Nephron progenitor cell (in vitro differentiated cells): ENCODE measurements at regions not wholly inside any gene's neighbourhood (a gene's known extent, or its start where the extent isn't known, plus 50 kb on each side); places are given as distances from the start of the nearest gene placed in this dataset.

Source experiments
- DNase-seq: peaks from one replicate; pipeline ENCODE4 v3.0.0; 2021
- H3K27ac Mint-ChIP-seq: 2 replicates; pipeline ENCODE4 v1.8.0; 2021; ENCODE audit warnings: mild to moderate bottlenecking, moderate library complexity, mixed read lengths
- H3K27me3 Mint-ChIP-seq: 2 replicates; pipeline ENCODE4 v1.8.0; 2021; ENCODE audit warnings: mild to moderate bottlenecking, low read depth, mixed read lengths; ENCODE audit not compliant: poor library complexity
- H3K36me3 Mint-ChIP-seq: 2 replicates; pipeline ENCODE4 v1.8.0; 2021; ENCODE audit warnings: low read depth, mixed read lengths
- H3K4me1 Mint-ChIP-seq: 2 replicates; pipeline ENCODE4 v1.8.0; 2021; ENCODE audit warnings: mixed read lengths
- H3K4me3 Mint-ChIP-seq: 2 replicates; pipeline ENCODE4 v1.8.0; 2021; ENCODE audit warnings: mild to moderate bottlenecking, moderate library complexity, mixed read lengths
- H3K9me3 Mint-ChIP-seq: 2 replicates; pipeline ENCODE4 v1.8.0; 2021; ENCODE audit warnings: mild to moderate bottlenecking, moderate library complexity, mixed read lengths
- CTCF ChIP-seq: fragments of 200-600 bp; sonication (generic); IDR thresholded peaks from 2 replicates; pipeline ENCODE4 v1.5.0; 2021; ENCODE audit warnings: antibody characterized with exemption

GRCh38 chr13:58611117-58611516 lies 979.6 kb downstream of the PCDH17 start:
- no peak for DNase-seq
- Mint-ChIP-seq H3K36me3 (peaks cover 5% of the 10 kb centered on the region), H3K27me3 (peaks cover 6% of the 10 kb centered on the region), H3K4me1 (no peaks in the 10 kb centered on the region), H3K27ac (no peak overlapping the region), H3K4me3 (no peak overlapping the region), H3K9me3 (peaks cover 8% of the 10 kb centered on the region)
- no peak for TF ChIP-seq CTCF

GRCh38 chr13:58617880-58618665 lies 986.5 kb downstream of the PCDH17 start:
- Mint-ChIP-seq H3K9me3 (peaks cover 4% of the 10 kb centered on the region), H3K27me3 (peaks cover 5% of the 10 kb centered on the region), H3K36me3 (no peaks in the 10 kb centered on the region), H3K4me1 (peaks cover 21% of the 10 kb centered on the region), H3K27ac (peak overlapping the region; percentile 15), H3K4me3 (no peak overlapping the region)
- no peak for DNase-seq
- no peak for TF ChIP-seq CTCF

GRCh38 chr13:58619396-58620113 lies 988.0 kb downstream of the PCDH17 start:
- no peak for TF ChIP-seq CTCF
- no peak overlapping the region for H3K27ac Mint-ChIP-seq
- H3K4me3 Mint-ChIP-seq: no peak overlapping the region
- H3K36me3 Mint-ChIP-seq: no peaks in the 10 kb centered on the region
- peaks cover 5% of the 10 kb centered on the region for H3K27me3 Mint-ChIP-seq
- no peak for DNase-seq
- H3K9me3 Mint-ChIP-seq: no peaks in the 10 kb centered on the region
- peaks cover 21% of the 10 kb centered on the region for H3K4me1 Mint-ChIP-seq

GRCh38 chr13:58620176-58620575 lies 988.6 kb downstream of the PCDH17 start:
- peaks cover 21% of the 10 kb centered on the region for H3K4me1 Mint-ChIP-seq
- H3K9me3 Mint-ChIP-seq: no peaks in the 10 kb centered on the region
- no peak overlapping the region for H3K4me3 Mint-ChIP-seq
- H3K27me3 Mint-ChIP-seq: peaks cover 5% of the 10 kb centered on the region
- no peak for TF ChIP-seq CTCF
- DNase-seq: no peak
- H3K36me3 Mint-ChIP-seq: no peaks in the 10 kb centered on the region
- no peak overlapping the region for H3K27ac Mint-ChIP-seq

GRCh38 chr13:58625703-58626389 lies 994.3 kb downstream of the PCDH17 start:
- H3K4me1 Mint-ChIP-seq: no peaks in the 10 kb centered on the region
- no peak for DNase-seq

More at GRCh38 chr13:58625703-58626389, 994.3 kb downstream of the PCDH17 start:
- Mint-ChIP-seq H3K4me3 (no peak overlapping the region), H3K9me3 (peaks cover 16% of the 10 kb centered on the region), H3K27ac (no peak overlapping the region), H3K36me3 (peaks cover 9% of the 10 kb centered on the region), H3K27me3 (no peaks in the 10 kb centered on the region)
- no peak for TF ChIP-seq CTCF
